ENCODE measurements at regions not wholly inside any gene's neighbourhood (a gene's known extent, or its start where the extent isn't known, plus 50 kb on each side); places are given as distances from the start of the nearest gene placed in this dataset.

DNA sequence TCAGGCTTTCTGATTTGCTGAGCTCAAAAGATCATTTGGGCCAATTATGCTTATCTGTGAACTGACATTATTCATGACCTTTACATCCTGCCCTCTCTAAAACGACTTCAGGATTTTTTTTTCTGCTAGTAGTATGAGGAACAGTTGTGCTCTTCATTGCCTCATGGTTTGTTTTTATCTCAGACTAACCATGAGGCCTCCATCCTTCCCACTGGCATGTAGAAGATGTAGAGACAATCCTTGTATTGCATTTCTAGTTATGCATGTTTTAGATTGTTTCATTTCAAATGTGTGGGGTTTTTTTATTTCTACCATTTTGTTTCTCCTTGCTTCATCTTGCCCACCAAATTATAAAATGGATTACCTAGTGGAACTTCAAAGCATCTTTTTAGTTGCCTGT lies 82.8 kb upstream of the C1orf87 start:
- no peak for DNase-seq
- Mint-ChIP-seq H3K27me3 (peaks cover 0 to 4% of the 10 kb centered on the region in 2 donors), H3K4me1 (no peaks in the 10 kb centered on the region), H3K27ac (no peak overlapping the region), H3K4me3 (no peak overlapping the region), H3K36me3 (no peaks in the 10 kb centered on the region), H3K9me3 (no peaks in the 10 kb centered on the region)
- POLR2A ChIA-PET: no interaction called here
- Histone ChIP-seq H3K36me3 (ENCODE audit: insufficient read depth, low read length) (no peaks in the 10 kb centered on the region), H3K4me1 (ENCODE audit: insufficient read depth, low read length) (no peaks in the 10 kb centered on the region), H3K27me3 (ENCODE audit: insufficient read depth, low read length, poor library complexity, severe bottlenecking) (no peaks in the 10 kb centered on the region), H3K4me3 (ENCODE audit: low read length) (no peak overlapping the region), H3K9me3 (ENCODE audit: low read length) (no peaks in the 10 kb centered on the region), H3K27ac (ENCODE audit: low read depth, low read length) (no peak overlapping the region)
- CTCF ChIA-PET: no interaction called here

DNA sequence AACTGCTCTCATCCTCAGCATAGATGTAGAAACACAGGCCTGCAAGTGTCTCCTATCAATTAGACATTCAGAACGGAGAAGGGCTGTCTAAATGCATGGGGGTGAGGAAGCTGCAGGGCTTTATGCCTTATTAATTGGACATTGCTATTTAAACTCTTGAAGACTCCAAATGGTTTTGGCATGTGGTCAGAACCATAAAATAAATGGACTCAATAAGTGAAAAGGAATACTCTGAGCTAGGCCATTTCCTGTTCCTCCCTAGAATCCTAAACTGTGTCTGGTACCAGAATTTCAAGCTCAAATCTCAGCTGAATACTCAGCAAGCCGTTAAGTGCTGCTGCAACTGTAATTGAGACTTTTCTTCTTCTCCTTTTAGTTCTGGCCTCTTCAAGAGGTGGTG lies 80.4 kb upstream of the C1orf87 start:
- no peak overlapping the region for H3K4me3 ChIP-seq (ENCODE audit: low read length)
- H3K27me3 ChIP-seq (ENCODE audit: insufficient read depth, low read length, poor library complexity, severe bottlenecking): no peaks in the 10 kb centered on the region
- H3K4me1 Mint-ChIP-seq: no peaks in the 10 kb centered on the region
- POLR2A ChIA-PET: no interaction called here
- H3K36me3 Mint-ChIP-seq: no peaks in the 10 kb centered on the region
- H3K27ac ChIP-seq (ENCODE audit: low read depth, low read length): no peak overlapping the region
- H3K4me3 Mint-ChIP-seq: no peak overlapping the region
- H3K36me3 ChIP-seq (ENCODE audit: insufficient read depth, low read length): no peaks in the 10 kb centered on the region
- DNase-seq: no peak
- H3K9me3 ChIP-seq (ENCODE audit: low read length): no peaks in the 10 kb centered on the region
- no peak overlapping the region for H3K27ac Mint-ChIP-seq
- CTCF ChIA-PET: no interaction called here
- H3K4me1 ChIP-seq (ENCODE audit: insufficient read depth, low read length): no peaks in the 10 kb centered on the region
- H3K27me3 Mint-ChIP-seq: peaks cover 3 to 4% of the 10 kb centered on the region in 2 donors
- peaks cover 0 to 5% (median 0%) of the 10 kb centered on the region in 5 donors for H3K9me3 Mint-ChIP-seq

DNA sequence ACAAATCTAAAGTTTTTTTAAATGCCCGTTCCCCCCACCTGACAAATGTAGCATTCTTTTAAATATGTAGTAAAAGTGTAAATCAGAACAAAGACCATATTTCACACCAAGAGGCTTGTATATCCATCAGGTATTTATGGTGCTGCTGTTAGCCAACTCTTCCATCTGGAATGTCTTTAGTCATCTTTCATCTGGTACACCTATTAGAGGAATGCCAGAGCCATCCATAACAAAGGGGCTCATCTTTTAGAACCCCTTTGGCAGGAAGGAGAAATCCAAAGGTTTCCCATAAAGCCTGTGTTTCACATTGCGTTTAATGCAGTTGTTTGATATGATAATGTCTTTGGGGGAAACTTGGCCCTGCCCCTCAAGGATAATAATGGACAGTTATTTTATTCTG lies 79.3 kb upstream of the C1orf87 start:
- peaks cover 4 to 7% of the 10 kb centered on the region in 2 donors for H3K27me3 Mint-ChIP-seq
- Histone ChIP-seq H3K4me1 (ENCODE audit: insufficient read depth, low read length) (no peaks in the 10 kb centered on the region), H3K27ac (ENCODE audit: low read depth, low read length) (no peak overlapping the region), H3K9me3 (ENCODE audit: low read length) (no peaks in the 10 kb centered on the region), H3K36me3 (ENCODE audit: insufficient read depth, low read length) (no peaks in the 10 kb centered on the region), H3K4me3 (ENCODE audit: low read length) (no peak overlapping the region), H3K27me3 (ENCODE audit: insufficient read depth, low read length, poor library complexity, severe bottlenecking) (no peaks in the 10 kb centered on the region)
- H3K9me3 Mint-ChIP-seq: peaks cover 0 to 5% (median 0%) of the 10 kb centered on the region in 5 donors
- H3K4me3 Mint-ChIP-seq: no peak overlapping the region
- H3K36me3 Mint-ChIP-seq: no peaks in the 10 kb centered on the region
- H3K27ac Mint-ChIP-seq: no peak overlapping the region
- DNase-seq: no peak
- no peaks in the 10 kb centered on the region for H3K4me1 Mint-ChIP-seq
- ChIA-PET CTCF (no interaction called here), POLR2A (no interaction called here)

DNA sequence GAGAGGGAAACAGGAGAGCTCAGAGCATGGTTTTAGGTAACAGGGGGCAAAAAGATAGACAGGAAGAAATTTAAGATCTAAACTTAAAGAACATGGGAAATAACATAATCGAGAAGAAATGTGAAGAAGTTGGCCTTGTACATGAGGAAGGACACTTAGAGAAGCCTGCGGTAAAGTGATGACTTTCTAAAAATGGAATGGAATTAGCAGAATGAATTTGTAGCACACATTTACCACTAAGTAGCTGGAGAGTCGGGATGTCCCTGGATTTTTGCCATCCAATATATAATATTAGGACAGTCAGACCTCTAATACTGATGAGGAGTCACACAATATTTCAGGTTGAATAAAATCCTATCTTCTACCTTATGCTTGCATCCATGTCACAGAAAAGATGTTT lies 77.7 kb upstream of the C1orf87 start:
- Histone ChIP-seq H3K27me3 (ENCODE audit: insufficient read depth, low read length, poor library complexity, severe bottlenecking) (no peaks in the 10 kb centered on the region), H3K27ac (ENCODE audit: low read depth, low read length) (no peak overlapping the region), H3K9me3 (ENCODE audit: low read length) (no peaks in the 10 kb centered on the region), H3K4me1 (ENCODE audit: insufficient read depth, low read length) (no peaks in the 10 kb centered on the region), H3K36me3 (ENCODE audit: insufficient read depth, low read length) (no peaks in the 10 kb centered on the region), H3K4me3 (ENCODE audit: low read length) (no peak overlapping the region)
- H3K4me1 Mint-ChIP-seq: no peaks in the 10 kb centered on the region
- H3K4me3 Mint-ChIP-seq: no peak overlapping the region
- peaks cover 2 to 11% of the 10 kb centered on the region in 2 donors for H3K27me3 Mint-ChIP-seq
- DNase-seq: no peak
- no peak overlapping the region for H3K27ac Mint-ChIP-seq
- peaks cover 0 to 5% (median 0%) of the 10 kb centered on the region in 5 donors for H3K9me3 Mint-ChIP-seq
- ChIA-PET POLR2A (no interaction called here), CTCF (no interaction called here)
- H3K36me3 Mint-ChIP-seq: no peaks in the 10 kb centered on the region

DNA sequence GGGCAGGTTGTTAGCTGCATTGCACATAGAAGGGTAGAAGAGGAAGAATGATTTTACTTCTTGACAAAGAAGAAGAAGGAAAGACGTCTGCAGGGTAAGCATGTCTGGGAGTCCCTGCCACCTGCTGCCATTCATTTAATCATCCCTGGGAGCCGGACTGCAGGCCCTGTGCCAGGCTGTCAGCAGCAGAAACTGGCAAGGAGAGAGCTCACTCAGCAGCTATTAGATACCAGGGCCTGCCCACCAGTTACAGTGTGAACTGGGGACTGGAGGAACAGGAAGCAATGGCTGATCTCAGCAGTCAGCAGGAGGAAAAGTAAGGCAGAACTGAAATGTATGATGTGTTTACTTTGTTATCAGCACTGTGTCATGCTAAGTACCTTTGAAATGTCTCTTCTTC lies 75.7 kb upstream of the C1orf87 start:
- no peaks in the 10 kb centered on the region for H3K36me3 ChIP-seq (ENCODE audit: insufficient read depth, low read length)
- Mint-ChIP-seq H3K27ac (peak overlapping the region in 1 of 8 donors; percentile 81), H3K36me3 (no peaks in the 10 kb centered on the region), H3K4me1 (no peaks in the 10 kb centered on the region), H3K27me3 (peaks cover 2 to 11% of the 10 kb centered on the region in 2 donors), H3K4me3 (no peak overlapping the region), H3K9me3 (peaks cover 0 to 5% (median 0%) of the 10 kb centered on the region in 5 donors)
- no peak for DNase-seq
- ChIA-PET CTCF (no interaction called here), POLR2A (no interaction called here)
- H3K9me3 ChIP-seq (ENCODE audit: low read length): no peaks in the 10 kb centered on the region
- H3K27me3 ChIP-seq (ENCODE audit: insufficient read depth, low read length, poor library complexity, severe bottlenecking): no peaks in the 10 kb centered on the region
- H3K4me3 ChIP-seq (ENCODE audit: low read length): no peak overlapping the region
- no peaks in the 10 kb centered on the region for H3K4me1 ChIP-seq (ENCODE audit: insufficient read depth, low read length)
- no peak overlapping the region for H3K27ac ChIP-seq (ENCODE audit: low read depth, low read length)

DNA sequence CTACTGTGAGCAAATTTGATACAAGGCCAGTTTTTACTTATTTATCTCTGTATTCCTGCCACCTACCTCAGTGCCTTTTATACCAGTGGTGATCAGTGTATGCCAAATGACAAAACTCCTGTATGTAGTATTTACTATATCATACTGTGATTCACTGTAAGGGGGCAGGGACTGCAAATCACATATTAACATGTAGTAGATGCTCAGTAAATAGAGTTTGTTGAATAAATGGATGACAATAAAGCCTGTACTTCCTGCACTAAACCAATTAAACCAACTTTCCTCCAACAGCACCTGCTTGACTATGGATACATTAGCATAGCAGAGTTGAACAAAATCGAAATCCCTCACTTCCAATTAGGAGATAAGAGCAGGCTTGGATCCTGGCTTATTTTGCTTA lies 73.3 kb upstream of the C1orf87 start:
- H3K27ac Mint-ChIP-seq: no peak overlapping the region
- CTCF ChIA-PET: no interaction called here

DNA sequence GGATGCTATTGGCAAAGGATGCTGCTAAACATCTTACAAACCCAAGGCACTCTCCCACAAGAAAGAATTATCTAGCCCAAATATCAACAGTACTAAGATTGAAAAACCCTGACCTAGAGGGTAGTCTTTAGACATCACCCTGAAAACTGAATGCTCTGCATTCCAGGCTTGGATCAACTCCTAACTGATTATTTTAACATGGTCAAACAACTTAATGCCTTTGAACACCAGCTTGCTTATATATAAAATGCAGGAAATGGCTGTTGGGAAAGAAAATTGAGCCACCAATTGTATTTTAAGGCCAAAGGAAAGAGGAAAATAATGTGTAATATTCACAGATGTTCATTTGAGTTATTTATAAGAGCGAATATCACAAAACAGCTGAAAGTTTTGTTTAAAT lies 72.2 kb upstream of the C1orf87 start:
- H3K9me3 ChIP-seq (ENCODE audit: low read length): no peaks in the 10 kb centered on the region
- CTCF ChIA-PET: no interaction called here
- no peaks in the 10 kb centered on the region for H3K27me3 ChIP-seq (ENCODE audit: insufficient read depth, low read length, poor library complexity, severe bottlenecking)
- no peaks in the 10 kb centered on the region for H3K4me1 ChIP-seq (ENCODE audit: insufficient read depth, low read length)
- H3K4me3 ChIP-seq (ENCODE audit: low read length): no peak overlapping the region
- Mint-ChIP-seq H3K4me1 (no peaks in the 10 kb centered on the region), H3K27ac (no peak overlapping the region), H3K4me3 (no peak overlapping the region), H3K27me3 (peaks cover 4 to 9% of the 10 kb centered on the region in 2 donors), H3K9me3 (peaks cover 0 to 2% (median 0%) of the 10 kb centered on the region in 5 donors), H3K36me3 (no peaks in the 10 kb centered on the region)
- POLR2A ChIA-PET: no interaction called here
- H3K27ac ChIP-seq (ENCODE audit: low read depth, low read length): no peak overlapping the region
- H3K36me3 ChIP-seq (ENCODE audit: insufficient read depth, low read length): no peaks in the 10 kb centered on the region
- no peak for DNase-seq

More for the DNA sequence above, 73.3 kb upstream of the C1orf87 start:
- H3K4me3 Mint-ChIP-seq: no peak overlapping the region
- peaks cover 0 to 5% (median 0%) of the 10 kb centered on the region in 5 donors for H3K9me3 Mint-ChIP-seq
- Histone ChIP-seq H3K27ac (ENCODE audit: low read depth, low read length) (no peak overlapping the region), H3K4me3 (ENCODE audit: low read length) (no peak overlapping the region), H3K9me3 (ENCODE audit: low read length) (no peaks in the 10 kb centered on the region), H3K4me1 (ENCODE audit: insufficient read depth, low read length) (no peaks in the 10 kb centered on the region), H3K36me3 (ENCODE audit: insufficient read depth, low read length) (no peaks in the 10 kb centered on the region), H3K27me3 (ENCODE audit: insufficient read depth, low read length, poor library complexity, severe bottlenecking) (no peaks in the 10 kb centered on the region)
- H3K4me1 Mint-ChIP-seq: no peaks in the 10 kb centered on the region
- no peaks in the 10 kb centered on the region for H3K36me3 Mint-ChIP-seq
- POLR2A ChIA-PET: no interaction called here
- no peak for DNase-seq
- H3K27me3 Mint-ChIP-seq: peaks cover 0 to 11% of the 10 kb centered on the region in 2 donors

DNA sequence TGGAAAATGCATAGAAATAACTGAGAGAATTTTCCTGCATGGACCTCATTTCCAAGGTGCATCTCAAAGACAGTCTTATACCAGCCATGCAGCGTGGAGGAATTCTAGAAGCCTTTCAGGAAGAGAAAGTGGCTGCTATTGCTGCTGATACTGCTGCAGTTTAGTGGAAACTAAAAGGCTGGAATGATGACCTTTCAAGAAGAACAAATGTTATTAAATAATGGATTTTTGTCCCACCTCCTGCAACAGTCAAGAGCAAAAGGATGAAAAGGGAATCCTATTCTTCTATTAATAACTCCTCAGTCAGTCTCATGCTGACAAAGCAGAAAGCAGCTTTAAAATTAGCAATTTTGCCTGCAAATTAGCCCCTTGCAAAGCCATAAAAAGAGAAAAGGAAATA lies 68.2 kb upstream of the C1orf87 start:
- DNase-seq: no peak
- Mint-ChIP-seq H3K36me3 (no peaks in the 10 kb centered on the region), H3K27me3 (peaks cover 6 to 10% of the 10 kb centered on the region in 2 donors), H3K4me3 (no peak overlapping the region), H3K9me3 (peaks cover 0 to 2% (median 0%) of the 10 kb centered on the region in 5 donors), H3K4me1 (no peaks in the 10 kb centered on the region), H3K27ac (no peak overlapping the region)
- no peaks in the 10 kb centered on the region for H3K27me3 ChIP-seq (ENCODE audit: insufficient read depth, low read length, poor library complexity, severe bottlenecking)
- no peak overlapping the region for H3K4me3 ChIP-seq (ENCODE audit: low read length)
- ChIA-PET POLR2A (no interaction called here), CTCF (no interaction called here)
- no peaks in the 10 kb centered on the region for H3K36me3 ChIP-seq (ENCODE audit: insufficient read depth, low read length)
- H3K4me1 ChIP-seq (ENCODE audit: insufficient read depth, low read length): no peaks in the 10 kb centered on the region
- no peak overlapping the region for H3K27ac ChIP-seq (ENCODE audit: low read depth, low read length)
- H3K9me3 ChIP-seq (ENCODE audit: low read length): no peaks in the 10 kb centered on the region

DNA sequence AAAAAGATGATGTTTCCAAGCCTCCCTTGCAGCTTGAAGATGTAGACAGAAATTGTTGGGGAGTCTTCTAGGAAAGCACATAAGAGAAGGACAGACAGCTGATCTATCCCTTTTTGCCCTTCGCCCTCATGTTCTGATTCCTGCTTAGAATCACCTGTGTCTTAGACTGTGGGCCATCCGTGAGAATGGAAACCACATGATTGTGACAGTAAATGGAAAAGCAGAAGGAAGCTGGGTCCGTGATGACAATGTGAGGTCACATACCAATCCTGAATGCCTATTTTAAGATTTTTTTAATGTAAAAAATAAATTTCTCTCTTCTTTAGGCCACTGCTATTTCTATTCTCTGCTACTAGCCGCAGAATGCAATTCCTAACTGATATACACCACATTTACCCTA lies 67.7 kb upstream of the C1orf87 start:
- H3K4me1 Mint-ChIP-seq: no peaks in the 10 kb centered on the region
- ChIA-PET POLR2A (no interaction called here), CTCF (no interaction called here)
- H3K27ac Mint-ChIP-seq: no peak overlapping the region
- no peak for DNase-seq
- H3K27me3 ChIP-seq (ENCODE audit: insufficient read depth, low read length, poor library complexity, severe bottlenecking): no peaks in the 10 kb centered on the region
- H3K4me3 Mint-ChIP-seq: no peak overlapping the region
- H3K27ac ChIP-seq (ENCODE audit: low read depth, low read length): no peak overlapping the region
- peaks cover 0 to 2% (median 0%) of the 10 kb centered on the region in 5 donors for H3K9me3 Mint-ChIP-seq
- H3K36me3 ChIP-seq (ENCODE audit: insufficient read depth, low read length): no peaks in the 10 kb centered on the region
- no peaks in the 10 kb centered on the region for H3K9me3 ChIP-seq (ENCODE audit: low read length)
- H3K27me3 Mint-ChIP-seq: peaks cover 6 to 10% of the 10 kb centered on the region in 2 donors
- no peaks in the 10 kb centered on the region for H3K4me1 ChIP-seq (ENCODE audit: insufficient read depth, low read length)
- no peak overlapping the region for H3K4me3 ChIP-seq (ENCODE audit: low read length)
- H3K36me3 Mint-ChIP-seq: no peaks in the 10 kb centered on the region

All from CD8-positive, alpha-beta memory T cell (primary cell).